Right lobe of liver (tissue), 4 donors: ENCODE measurements at regions not wholly inside any gene's neighbourhood (a gene's known extent, or its start where the extent isn't known, plus 50 kb on each side); places are given as distances from the start of the nearest gene placed in this dataset.

Experiments
- CTCF ChIP-seq, 4 donors: fragments of 200-600 bp in 3 of 4; fragments of 450-650 bp in 1 of 4; IDR thresholded peaks; one replicate each; pipeline versions ENCODE4 v1.5.1 to v1.8.0; 2016 to 2022; ENCODE audit warnings: antibody characterized with exemption in 4 of 4, mild to moderate bottlenecking in 2 of 4
- POLR2A ChIP-seq: fragments of 450-650 bp; IDR thresholded peaks from one replicate; pipeline ENCODE4 v1.6.1; 2017; ENCODE audit warnings: antibody characterized with exemption, mild to moderate bottlenecking
- donor health status: DM: no; HTN: no; CAD: no.
- donor health status: DM: no; HTN: no; CAD: no.
- donor health status: DM: no; HTN: yes; CAD: no.

DNA sequence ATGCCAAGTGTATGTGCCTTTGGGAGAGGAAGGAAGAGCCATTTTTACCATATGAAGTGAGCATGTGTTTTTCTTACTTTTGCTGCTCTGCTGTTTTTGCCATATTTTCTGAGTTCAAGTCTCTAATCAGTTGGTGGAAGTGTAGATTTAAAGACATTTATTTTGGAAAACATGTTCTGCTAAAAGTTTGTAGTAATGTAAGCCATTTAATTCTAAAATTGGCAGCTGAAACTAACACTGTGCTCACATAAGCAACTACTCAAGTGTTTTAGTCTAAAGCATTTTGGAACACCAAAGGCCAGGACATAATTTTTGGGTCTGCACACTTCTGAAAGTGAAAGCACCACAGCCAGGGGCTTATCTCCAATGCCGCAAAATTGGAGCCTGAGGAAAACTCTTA, 363.4 kb upstream of the ZNF608 start:
- TF ChIP-seq CTCF (IDR thresholded peaks at IDR 0.05) (no peak), POLR2A (no peak)
